DOHH2 (cell line): ENCODE measurements at regions not wholly inside any gene's neighbourhood (a gene's known extent, or its start where the extent isn't known, plus 50 kb on each side); places are given as distances from the start of the nearest gene placed in this dataset.

Source experiments
- EZH2phosphoT487 ChIP-seq: fragments of 200-600 bp; sonication (generic); IDR thresholded peaks from 2 replicates; pipeline ENCODE4 v1.6.1; 2017; ENCODE audit warnings: borderline replicate concordance, mild to moderate bottlenecking, antibody characterized with exemption, low read length, moderate library complexity, mixed read lengths
- TF ChIP-seq, protein P1 (sequence below): fragments of 200-600 bp; sonication (generic); IDR thresholded peaks from one replicate; pipeline ENCODE4 v1.5.1; 2014; ENCODE audit warnings: antibody characterized with exemption, mild to moderate bottlenecking, low read depth, low read length; ENCODE audit not compliant: poor library complexity, severe bottlenecking

DNA sequence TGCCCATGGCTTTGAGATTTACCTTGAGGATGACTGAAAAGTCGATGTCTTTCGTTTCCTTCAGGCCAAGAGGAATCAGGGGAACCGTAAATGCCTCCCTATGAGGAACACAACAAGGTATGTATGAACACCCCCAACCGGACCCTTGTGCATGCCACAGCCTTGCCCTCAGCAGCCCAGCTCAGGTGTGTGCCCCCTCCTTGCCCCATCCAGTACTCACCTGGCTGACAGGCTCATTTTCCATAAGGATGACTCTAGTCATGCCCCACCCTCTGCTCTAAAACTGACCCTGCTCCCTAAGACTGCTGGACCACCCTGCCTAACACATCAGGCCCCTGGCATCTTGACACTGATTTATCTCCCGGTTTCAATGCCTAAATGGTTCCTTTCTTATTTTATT, 270.0 kb downstream of the GOLGA6L6 start:
- TF ChIP-seq, protein P1, sequence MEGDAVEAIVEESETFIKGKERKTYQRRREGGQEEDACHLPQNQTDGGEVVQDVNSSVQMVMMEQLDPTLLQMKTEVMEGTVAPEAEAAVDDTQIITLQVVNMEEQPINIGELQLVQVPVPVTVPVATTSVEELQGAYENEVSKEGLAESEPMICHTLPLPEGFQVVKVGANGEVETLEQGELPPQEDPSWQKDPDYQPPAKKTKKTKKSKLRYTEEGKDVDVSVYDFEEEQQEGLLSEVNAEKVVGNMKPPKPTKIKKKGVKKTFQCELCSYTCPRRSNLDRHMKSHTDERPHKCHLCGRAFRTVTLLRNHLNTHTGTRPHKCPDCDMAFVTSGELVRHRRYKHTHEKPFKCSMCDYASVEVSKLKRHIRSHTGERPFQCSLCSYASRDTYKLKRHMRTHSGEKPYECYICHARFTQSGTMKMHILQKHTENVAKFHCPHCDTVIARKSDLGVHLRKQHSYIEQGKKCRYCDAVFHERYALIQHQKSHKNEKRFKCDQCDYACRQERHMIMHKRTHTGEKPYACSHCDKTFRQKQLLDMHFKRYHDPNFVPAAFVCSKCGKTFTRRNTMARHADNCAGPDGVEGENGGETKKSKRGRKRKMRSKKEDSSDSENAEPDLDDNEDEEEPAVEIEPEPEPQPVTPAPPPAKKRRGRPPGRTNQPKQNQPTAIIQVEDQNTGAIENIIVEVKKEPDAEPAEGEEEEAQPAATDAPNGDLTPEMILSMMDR: no peak
- no peak for TF ChIP-seq EZH2phosphoT487
